GM10266 (cell line): ENCODE measurements at regions not wholly inside any gene's neighbourhood (a gene's known extent, or its start where the extent isn't known, plus 50 kb on each side); places are given as distances from the start of the nearest gene placed in this dataset.

Experiments used
- DNase-seq: peaks from one replicate; pipeline ENCODE4 v3.0.0; 2012; ENCODE audit errors: extremely low spot score
- CTCF ChIP-seq: IDR thresholded peaks from 2 replicates; pipeline ENCODE4 v1.5.1; 2012; ENCODE audit warnings: mild to moderate bottlenecking, low read depth; ENCODE audit not compliant: control insufficient read depth, insufficient read depth; ENCODE audit errors: missing control alignments

GRCh38 chr4:151553874-151554273 lies 144.9 kb downstream of the FHIP1A start:
- no peak for DNase-seq
- no peak for TF ChIP-seq CTCF

GRCh38 chr4:151555151-151555945 lies 146.4 kb downstream of the FHIP1A start:
- TF ChIP-seq CTCF, result no peak

GRCh38 chr4:151558496-151559113 lies 149.6 kb downstream of the FHIP1A start:
- no peak for DNase-seq
- TF ChIP-seq CTCF, result no peak

More at GRCh38 chr4:151555151-151555945, 146.4 kb downstream of the FHIP1A start:
- DNase-seq, result no peak

- no peak for DNase-seq
- no peak for TF ChIP-seq CTCF
Observed at GRCh38 chr4:151559595-151559994, 150.6 kb downstream of the FHIP1A start.

GRCh38 chr4:151561551-151562256 lies 152.7 kb downstream of the FHIP1A start:
- no peak for DNase-seq
- TF ChIP-seq CTCF, result no peak

GRCh38 chr4:151563194-151563593 lies 154.2 kb downstream of the FHIP1A start:
- TF ChIP-seq CTCF, result no peak
- no peak for DNase-seq
